MM.1S (cell line): ENCODE measurements at regions not wholly inside any gene's neighbourhood (a gene's known extent, or its start where the extent isn't known, plus 50 kb on each side); places are given as distances from the start of the nearest gene placed in this dataset.

Source experiments
- DNase-seq: peaks from one replicate; pipeline ENCODE4 v3.0.0-alpha.2; 2015
- H2AFZ ChIP-seq: fragments of 300-600 bp; sonication (generic); 2 replicates; pipeline ENCODE4 v1.6.0; 2016; ENCODE audit warnings: antibody characterized with exemption, low read length
- H3F3A ChIP-seq: fragments of 300-600 bp; sonication (generic); 2 replicates; pipeline ENCODE4 v1.6.1; 2016; ENCODE audit warnings: mild to moderate bottlenecking, antibody characterized with exemption, low read length, moderate library complexity, mixed read lengths; ENCODE audit not compliant: insufficient read depth
- H3K27ac ChIP-seq: fragments of 300-600 bp; sonication (generic); 2 replicates; pipeline ENCODE4 v1.5.1; 2016; ENCODE audit warnings: mild to moderate bottlenecking, low read length
- H3K27me3 ChIP-seq: fragments of 300-600 bp; sonication (generic); replicated peaks from 2 replicates; pipeline ENCODE4 v1.6.0; 2016; ENCODE audit warnings: low read length; ENCODE audit not compliant: insufficient read depth
- H3K36me3 ChIP-seq: fragments of 300-600 bp; sonication (generic); replicated peaks from 2 replicates; pipeline ENCODE4 v1.6.1; 2016; ENCODE audit warnings: mild to moderate bottlenecking, low read length, mixed read lengths; ENCODE audit not compliant: insufficient read depth
- H3K4me1 ChIP-seq: fragments of 300-600 bp; sonication (generic); 2 replicates; pipeline ENCODE4 v1.6.1; 2016; ENCODE audit warnings: low read length, mixed read lengths
- H3K4me2 ChIP-seq: fragments of 300-600 bp; sonication (generic); 2 replicates; pipeline ENCODE4 v1.6.0; 2016; ENCODE audit warnings: low read depth, low read length
- H3K4me3 ChIP-seq: fragments of 300-600 bp; sonication (generic); 2 replicates; pipeline ENCODE4 v1.5.1; 2016; ENCODE audit warnings: low read length, mixed read lengths
- H3K79me2 ChIP-seq: fragments of 300-600 bp; sonication (generic); 2 replicates; pipeline ENCODE4 v1.6.1; 2016; ENCODE audit warnings: mixed run types, low read length, mixed read lengths
- H3K9ac ChIP-seq: fragments of 300-600 bp; sonication (generic); 2 replicates; pipeline ENCODE4 v1.6.1; 2016; ENCODE audit warnings: low read length, mixed read lengths
- H3K9me2 ChIP-seq: fragments of 300-600 bp; sonication (generic); replicated peaks from 2 replicates; pipeline ENCODE4 v1.6.1; 2016; ENCODE audit warnings: mild to moderate bottlenecking, low read length, mixed read lengths; ENCODE audit not compliant: insufficient read depth
- H3K9me3 ChIP-seq: fragments of 300-600 bp; sonication (generic); replicated peaks from 2 replicates; pipeline ENCODE4 v1.6.1; 2016; ENCODE audit warnings: mild to moderate bottlenecking, low read length, mixed read lengths; ENCODE audit not compliant: insufficient read depth
- H4K20me1 ChIP-seq: fragments of 300-600 bp; sonication (generic); 2 replicates; pipeline ENCODE4 v1.6.1; 2016; ENCODE audit warnings: mild to moderate bottlenecking, low read length, moderate library complexity, mixed read lengths; ENCODE audit not compliant: insufficient read depth
- EZH2 ChIP-seq: fragments of 300-600 bp; sonication (generic); optimal IDR thresholded peaks from 2 replicates; pipeline ENCODE3; 2017; ENCODE audit warnings: low read depth, mild to moderate bottlenecking, antibody characterized with exemption, low read length, mixed read lengths
- EZH2phosphoT487 ChIP-seq: fragments of 300-600 bp; sonication (generic); IDR thresholded peaks from 2 replicates; pipeline ENCODE4 v1.6.1; 2018; ENCODE audit warnings: antibody characterized with exemption, low read length
- TF ChIP-seq, protein P1 (sequence below): fragments of 300-600 bp; sonication (generic); IDR thresholded peaks from 2 replicates; pipeline ENCODE4 v1.5.1; 2016; ENCODE audit warnings: antibody characterized with exemption, low read length, mixed read lengths

DNA sequence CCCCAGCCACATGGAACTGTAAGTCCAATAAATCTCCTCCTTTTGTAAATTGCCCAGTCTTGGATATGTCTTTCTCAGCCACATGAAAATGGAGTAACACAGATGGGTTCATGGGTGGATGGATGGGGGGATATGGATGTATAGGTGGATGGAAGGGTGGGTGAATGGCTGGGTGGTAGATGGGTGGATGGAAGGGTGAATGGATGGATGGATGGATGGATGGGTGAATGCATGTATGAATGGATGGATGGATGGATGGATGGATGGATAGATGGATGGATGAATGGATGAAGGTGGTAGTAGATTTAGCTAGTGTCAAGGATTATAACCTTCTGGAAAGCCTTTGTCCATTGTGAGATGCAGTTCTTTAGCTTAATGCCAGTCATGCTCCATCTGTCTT is 146.1 kb upstream of the ATP2B2 start:
- Histone ChIP-seq H4K20me1 (no peaks in the 10 kb centered on the region), H3K9ac (no peak overlapping the region), H3K4me2 (no peak overlapping the region), H3K9me3 (no peaks in the 10 kb centered on the region), H3K27me3 (peaks cover 14% of the 10 kb centered on the region), H3K79me2 (no peaks in the 10 kb centered on the region), H2AFZ (no peak overlapping the region), H3K9me2 (no peaks in the 10 kb centered on the region), H3F3A (no peaks in the 10 kb centered on the region), H3K4me1 (no peaks in the 10 kb centered on the region), H3K4me3 (no peak overlapping the region), H3K36me3 (no peaks in the 10 kb centered on the region), H3K27ac (no peak overlapping the region)
- TF ChIP-seq EZH2phosphoT487 (no peak), EZH2 (no peak)
- TF ChIP-seq, protein P1, sequence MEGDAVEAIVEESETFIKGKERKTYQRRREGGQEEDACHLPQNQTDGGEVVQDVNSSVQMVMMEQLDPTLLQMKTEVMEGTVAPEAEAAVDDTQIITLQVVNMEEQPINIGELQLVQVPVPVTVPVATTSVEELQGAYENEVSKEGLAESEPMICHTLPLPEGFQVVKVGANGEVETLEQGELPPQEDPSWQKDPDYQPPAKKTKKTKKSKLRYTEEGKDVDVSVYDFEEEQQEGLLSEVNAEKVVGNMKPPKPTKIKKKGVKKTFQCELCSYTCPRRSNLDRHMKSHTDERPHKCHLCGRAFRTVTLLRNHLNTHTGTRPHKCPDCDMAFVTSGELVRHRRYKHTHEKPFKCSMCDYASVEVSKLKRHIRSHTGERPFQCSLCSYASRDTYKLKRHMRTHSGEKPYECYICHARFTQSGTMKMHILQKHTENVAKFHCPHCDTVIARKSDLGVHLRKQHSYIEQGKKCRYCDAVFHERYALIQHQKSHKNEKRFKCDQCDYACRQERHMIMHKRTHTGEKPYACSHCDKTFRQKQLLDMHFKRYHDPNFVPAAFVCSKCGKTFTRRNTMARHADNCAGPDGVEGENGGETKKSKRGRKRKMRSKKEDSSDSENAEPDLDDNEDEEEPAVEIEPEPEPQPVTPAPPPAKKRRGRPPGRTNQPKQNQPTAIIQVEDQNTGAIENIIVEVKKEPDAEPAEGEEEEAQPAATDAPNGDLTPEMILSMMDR = no peak
- DNase-seq = no peak

DNA sequence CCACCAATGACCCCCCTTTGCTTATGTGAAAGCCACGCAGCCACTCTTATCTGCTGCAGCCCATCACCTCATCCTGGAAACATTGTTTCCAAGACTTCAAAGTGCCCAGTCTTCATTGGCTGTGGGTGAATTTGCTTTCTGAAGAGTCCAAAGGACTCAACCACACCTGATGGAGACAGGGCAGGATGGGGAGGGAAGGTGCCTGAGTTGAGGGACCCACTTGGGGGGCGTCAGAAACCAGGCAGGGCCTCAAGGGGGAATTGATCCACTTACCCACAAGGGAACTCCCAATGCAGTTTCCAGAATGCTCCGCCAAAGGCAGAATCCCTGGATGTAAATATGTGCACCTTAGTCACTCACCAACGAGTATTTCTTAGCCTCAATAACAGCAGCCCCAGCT is 147.9 kb upstream of the ATP2B2 start:
- Histone ChIP-seq H3K27me3 (peaks cover 11% of the 10 kb centered on the region; the same call in 1 of the 2 replicates), H3K36me3 (no peaks in the 10 kb centered on the region), H3K4me1 (no peaks in the 10 kb centered on the region), H3K4me3 (no peak overlapping the region), H2AFZ (no peak overlapping the region), H4K20me1 (no peaks in the 10 kb centered on the region), H3K27ac (no peak overlapping the region), H3K79me2 (no peaks in the 10 kb centered on the region), H3K9me3 (no peaks in the 10 kb centered on the region), H3K4me2 (no peak overlapping the region), H3F3A (no peaks in the 10 kb centered on the region), H3K9ac (no peak overlapping the region), H3K9me2 (no peaks in the 10 kb centered on the region)
- TF ChIP-seq EZH2phosphoT487 (no peak), EZH2 (no peak)
- TF ChIP-seq, protein P1 = no peak
- DNase-seq = no peak

DNA sequence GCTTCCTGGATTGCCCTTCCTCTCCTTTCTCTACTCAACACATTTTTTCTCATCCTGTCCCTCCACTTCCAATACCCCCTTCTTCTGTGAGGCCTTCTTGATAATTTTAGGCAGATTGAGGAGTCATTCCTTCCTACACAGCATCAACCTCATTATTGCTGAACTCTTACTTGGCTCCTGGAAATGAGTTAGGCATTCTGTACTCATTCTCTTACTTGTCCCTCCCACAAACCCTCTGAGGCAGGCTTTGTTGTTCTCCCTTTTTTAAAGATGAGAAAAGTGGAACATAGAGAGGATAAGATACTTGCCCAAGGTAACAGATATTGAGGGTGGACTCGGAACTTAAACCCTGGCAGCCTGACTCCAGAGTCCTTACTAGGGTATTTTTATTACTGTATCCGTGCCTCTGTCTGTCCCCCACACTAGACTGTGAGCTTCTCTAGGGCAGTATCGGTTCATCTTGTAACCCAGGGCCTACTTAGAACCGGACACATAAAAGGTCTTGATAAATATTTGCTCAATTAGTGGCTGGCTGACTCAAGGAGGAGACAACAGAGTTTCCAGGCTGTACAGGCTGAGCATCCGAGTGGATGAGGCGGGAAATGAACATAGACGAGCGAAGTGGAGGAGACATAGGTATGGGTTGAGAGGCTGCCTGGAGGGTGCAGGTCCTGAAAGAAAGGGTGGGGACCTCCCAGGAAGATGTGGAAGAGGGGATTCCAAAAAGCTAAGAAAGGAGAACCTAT is 148.7 kb upstream of the ATP2B2 start:
- Histone ChIP-seq H3K9ac (no peak overlapping the region), H4K20me1 (no peaks in the 10 kb centered on the region), H3K79me2 (no peaks in the 10 kb centered on the region), H3K36me3 (no peaks in the 10 kb centered on the region), H3K4me3 (no peak overlapping the region), H3K4me2 (no peak overlapping the region), H3K9me3 (no peaks in the 10 kb centered on the region), H3K27me3 (peaks cover 5% of the 10 kb centered on the region; the same call in 1 of the 2 replicates), H3K9me2 (no peaks in the 10 kb centered on the region), H3K27ac (no peak overlapping the region), H3F3A (no peaks in the 10 kb centered on the region), H3K4me1 (no peaks in the 10 kb centered on the region), H2AFZ (no peak overlapping the region)
- DNase-seq = no peak
- TF ChIP-seq, protein P1 = no peak
- TF ChIP-seq EZH2phosphoT487 (no peak), EZH2 (no peak)
